C1 segment of cervical spinal cord (tissue), 14 donors: ENCODE measurements at regions not wholly inside any gene's neighbourhood (a gene's known extent, or its start where the extent isn't known, plus 50 kb on each side); places are given as distances from the start of the nearest gene placed in this dataset.
A peak's percentile ranks its signal among the peaks of the same experiment; 100 is the strongest.
"Not testable (repeated sequence)": the region's sequence is repeated elsewhere in the genome, so short reads cannot be mapped to it uniquely, and the experiment has no call there.

Experiments
- DNase-seq, 14 donors: peaks; one replicate each; lab custom pipeline; 2025; lab: John Stamatoyannopoulos, UW

DNA sequence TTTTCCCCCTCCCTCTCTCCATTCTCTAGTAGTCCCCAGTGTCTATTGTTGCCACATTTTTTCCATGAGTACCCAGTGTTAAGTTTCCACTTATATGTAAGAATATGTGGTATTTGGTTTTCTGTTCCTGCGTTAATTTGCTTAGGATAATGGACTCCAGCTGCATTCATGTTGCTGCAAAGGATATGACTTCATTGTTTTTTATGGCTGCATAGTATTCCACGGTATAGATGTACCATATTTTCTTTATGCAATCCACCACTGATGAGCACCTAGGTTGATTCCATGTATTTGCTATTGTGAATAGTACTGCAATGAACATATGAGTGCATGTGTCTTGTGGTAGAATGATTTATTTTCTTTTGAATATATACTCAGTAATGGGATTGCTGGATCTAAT, 77.4 kb upstream of the MEGF10 start:
- DNase-seq, result no peak

- no peak for DNase-seq
These were observed 74.5 kb upstream of the MEGF10 start for GRCh38 chr5:127216143-127216542.

DNA sequence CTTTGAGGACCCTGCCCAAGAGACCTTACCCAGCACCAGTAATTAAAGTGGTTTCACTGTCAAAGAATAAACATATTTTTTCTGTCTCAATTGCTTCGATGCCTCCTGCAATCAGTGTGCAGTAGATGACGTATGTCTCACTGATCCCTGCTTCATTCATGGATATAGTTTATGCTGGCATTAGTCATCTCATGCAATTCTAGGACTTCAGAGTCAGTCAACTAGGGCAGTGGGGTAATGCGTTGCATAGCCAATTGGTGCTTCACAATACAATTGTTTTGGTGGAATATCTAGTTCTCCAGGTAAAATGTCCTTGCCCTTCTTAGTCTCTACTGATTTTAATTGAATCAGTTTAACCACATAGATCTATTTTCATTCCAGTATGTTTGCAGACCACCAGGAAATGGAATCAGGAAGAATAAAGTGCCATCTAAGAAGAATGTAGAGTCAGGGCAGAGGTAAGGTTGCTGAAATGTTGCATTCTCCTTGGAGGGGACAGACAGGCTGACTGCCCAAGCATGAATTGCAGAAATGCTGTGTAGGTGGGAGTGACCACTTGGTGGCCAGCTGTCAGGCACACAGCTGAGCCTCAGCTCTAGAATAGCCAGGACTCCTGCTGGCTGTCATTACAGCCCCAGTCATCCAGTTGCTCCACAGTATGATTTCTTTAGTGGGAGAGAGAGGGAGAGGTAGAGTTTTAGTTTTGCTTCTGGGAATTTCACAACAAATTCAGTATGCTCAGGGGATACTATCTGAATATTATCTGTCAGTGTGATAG, 73.5 kb upstream of the MEGF10 start:
- no peak for DNase-seq

DNA sequence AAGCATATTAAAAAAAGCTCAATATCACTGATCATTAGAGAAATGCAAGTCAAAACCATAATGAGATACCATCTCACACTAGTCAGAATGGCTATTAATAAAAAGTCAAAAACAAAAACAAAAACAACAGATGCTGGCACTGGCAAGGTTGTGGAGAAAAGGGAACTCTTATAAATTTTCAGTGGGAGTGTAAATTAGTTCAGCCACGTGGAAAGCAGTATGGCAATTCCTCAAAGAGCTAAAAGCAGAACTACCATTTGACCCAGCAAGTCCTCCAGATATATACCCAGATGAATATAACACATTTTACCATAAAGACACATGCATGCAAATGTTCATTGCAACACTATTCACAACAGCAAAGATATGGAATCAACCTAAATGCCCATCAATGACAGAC, 68.7 kb upstream of the MEGF10 start:
- not testable (repeated sequence) for DNase-seq

- not testable (repeated sequence) for DNase-seq
These were observed 67.9 kb upstream of the MEGF10 start for GRCh38 chr5:127222571-127223156.

- no peak for DNase-seq
These were observed 67.2 kb upstream of the MEGF10 start for GRCh38 chr5:127223256-127223974.

DNA sequence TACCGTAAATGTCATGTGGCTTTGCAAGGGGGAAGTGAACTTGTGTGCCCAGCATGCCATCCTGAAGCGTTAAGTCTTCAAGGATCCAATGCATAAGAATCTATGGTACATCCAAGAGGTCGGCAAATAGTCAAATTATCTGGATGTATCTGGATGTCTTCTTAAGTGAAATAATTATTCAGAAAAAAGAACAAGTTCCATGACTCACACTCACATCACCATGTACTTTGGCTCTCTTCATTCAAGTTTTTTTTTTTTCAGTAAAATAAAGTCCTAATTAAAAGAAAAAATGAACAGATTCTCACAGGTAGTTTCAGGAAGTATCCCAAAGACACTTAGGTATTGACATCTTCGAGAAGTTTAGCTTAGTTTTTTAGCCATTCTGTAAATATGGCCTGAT, 62.7 kb upstream of the MEGF10 start:
- DNase-seq, result no peak

GRCh38 chr5:127228540-127229184, 61.9 kb upstream of the MEGF10 start:
- DNase-seq, result no peak

DNA sequence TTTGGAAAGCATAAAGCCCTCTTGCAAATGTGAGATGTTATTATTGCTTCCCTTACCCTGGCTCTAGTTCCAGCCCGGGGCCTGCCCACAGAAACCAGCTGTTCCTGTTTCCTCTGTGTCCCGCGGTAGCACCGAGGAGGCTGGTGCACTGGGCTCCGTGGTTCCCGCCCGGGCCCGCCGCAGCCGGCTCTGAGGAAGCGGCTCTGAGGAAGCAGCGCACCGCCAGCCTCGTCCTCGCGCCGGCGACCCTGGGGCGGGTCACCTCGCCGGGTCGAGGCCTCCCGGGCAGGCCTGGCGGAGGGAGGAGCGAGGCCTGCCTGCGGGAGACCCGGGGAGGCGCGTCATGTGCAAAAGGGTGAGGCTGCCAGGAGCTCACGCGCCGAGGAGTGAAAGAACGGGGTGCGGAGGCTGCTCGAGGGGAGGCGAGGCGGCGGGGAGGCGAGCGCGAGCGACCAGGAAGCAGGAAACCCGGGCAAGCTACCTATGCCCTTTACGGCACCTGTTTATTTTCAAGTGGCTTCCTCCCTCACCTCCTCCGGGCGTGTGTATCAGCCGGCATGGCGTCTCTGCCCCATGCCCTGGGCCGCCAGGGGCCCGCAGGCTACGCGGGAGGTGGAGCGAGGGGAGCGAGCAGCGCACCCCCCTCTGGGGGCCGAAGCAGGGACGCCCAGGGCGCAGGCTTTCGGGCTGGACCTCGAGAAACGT, 61.3 kb upstream of the MEGF10 start:
- peak in 10 of 14 donors; percentile 1 to 68 (median 48) for DNase-seq

DNA sequence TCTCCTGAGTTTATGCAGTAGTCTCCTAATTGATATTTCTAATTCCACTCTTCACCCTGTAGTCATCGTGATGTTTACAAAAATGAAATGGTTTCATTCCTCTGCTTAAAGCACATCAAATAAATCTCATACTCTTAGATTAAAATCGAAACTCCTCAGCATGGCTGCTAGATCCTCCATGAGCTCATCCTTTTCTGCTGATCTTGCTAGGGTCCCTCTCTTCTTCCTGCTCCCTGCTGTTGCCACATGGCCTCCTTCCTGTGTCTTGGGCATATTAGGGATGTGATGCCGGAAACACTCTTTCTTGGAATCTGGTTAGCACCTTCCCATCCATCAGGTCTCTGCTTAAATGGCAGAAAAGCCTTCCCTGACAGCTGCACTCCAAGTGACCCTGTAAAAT, 59.5 kb upstream of the MEGF10 start:
- DNase-seq, result no peak

DNA sequence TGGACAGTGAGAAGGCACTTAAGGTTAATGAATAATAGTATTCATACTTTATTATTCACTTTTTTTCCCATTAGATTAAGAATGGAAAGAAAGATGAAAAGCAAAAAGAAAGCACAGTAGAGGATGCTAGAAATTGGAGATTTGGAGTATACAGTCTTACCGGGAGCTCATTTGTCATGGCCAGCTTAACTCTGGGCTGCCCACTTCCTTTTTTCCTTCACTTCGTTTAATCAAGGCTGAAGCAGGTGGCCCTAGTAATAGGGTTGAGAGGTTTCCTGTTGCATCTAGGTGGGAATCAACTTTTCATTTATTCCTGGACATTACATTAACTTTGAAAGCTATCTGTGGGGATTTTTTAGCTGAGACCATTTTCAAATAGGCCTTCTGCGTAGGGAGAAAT, 57.0 kb upstream of the MEGF10 start:
- DNase-seq, result no peak

DNA sequence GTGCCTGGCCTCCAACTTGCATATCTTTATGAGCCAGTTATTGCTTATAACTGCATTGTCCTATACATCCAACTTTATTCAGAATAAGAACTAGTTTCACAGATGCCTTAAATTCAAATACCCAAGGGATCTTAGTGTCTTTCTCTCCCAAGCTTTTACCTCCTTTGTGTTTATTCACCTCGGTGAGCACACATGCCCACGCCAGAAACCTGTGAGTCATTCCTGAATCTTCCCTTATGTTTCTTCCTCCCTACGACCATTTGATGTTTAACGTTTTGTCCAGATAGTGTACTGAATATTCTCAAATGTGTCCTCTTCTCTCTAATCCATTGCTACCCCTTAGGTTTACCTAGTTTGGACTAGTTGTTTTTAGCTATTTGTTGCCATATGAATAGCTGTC, 55.5 kb upstream of the MEGF10 start:
- DNase-seq, result no peak

DNA sequence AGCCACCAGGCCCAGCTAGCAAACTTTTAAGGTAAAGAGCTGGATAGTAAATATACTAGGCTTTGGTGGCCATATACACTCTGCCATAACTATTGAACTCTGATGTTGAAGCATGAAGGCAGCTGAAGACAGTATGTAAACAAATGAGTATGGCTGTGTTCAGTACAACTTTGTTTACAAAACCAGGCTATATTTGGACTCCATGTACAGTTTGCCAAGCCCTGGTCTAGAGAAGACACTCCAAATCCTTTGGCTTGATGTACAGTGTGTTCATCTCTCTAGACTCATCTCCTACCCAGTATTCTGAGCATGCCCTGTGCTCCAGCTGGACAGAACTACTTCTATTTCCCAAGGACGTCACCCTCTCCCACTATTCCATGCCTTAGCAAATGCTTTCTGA, 54.3 kb upstream of the MEGF10 start:
- no peak for DNase-seq
